ENCODE measurements at regions not wholly inside any gene's neighbourhood (a gene's known extent, or its start where the extent isn't known, plus 50 kb on each side); places are given as distances from the start of the nearest gene placed in this dataset.

DNA sequence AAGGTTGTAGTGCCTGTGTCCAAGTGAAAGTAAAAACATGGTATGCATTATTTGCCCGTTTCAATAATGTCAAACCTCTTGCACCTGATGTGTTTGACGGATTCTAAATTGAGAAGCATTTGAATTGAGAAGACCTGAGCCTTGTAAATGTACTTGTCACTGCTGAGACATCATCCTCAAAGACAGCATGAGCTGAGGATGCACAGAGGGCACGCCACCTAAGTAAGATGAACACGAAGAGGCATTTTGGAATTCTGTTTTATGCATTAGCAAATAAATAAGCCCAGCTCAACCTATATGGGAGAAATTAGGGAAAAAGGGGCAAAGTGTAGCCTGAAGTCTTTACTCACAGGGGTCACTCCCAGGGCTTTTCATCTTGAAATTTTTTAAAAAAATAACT is 73.8 kb upstream of the SORCS1 start:
- TF ChIP-seq POLR2A (IDR thresholded peaks at IDR 0.05) = no peak
- TF ChIP-seq, protein P1, sequence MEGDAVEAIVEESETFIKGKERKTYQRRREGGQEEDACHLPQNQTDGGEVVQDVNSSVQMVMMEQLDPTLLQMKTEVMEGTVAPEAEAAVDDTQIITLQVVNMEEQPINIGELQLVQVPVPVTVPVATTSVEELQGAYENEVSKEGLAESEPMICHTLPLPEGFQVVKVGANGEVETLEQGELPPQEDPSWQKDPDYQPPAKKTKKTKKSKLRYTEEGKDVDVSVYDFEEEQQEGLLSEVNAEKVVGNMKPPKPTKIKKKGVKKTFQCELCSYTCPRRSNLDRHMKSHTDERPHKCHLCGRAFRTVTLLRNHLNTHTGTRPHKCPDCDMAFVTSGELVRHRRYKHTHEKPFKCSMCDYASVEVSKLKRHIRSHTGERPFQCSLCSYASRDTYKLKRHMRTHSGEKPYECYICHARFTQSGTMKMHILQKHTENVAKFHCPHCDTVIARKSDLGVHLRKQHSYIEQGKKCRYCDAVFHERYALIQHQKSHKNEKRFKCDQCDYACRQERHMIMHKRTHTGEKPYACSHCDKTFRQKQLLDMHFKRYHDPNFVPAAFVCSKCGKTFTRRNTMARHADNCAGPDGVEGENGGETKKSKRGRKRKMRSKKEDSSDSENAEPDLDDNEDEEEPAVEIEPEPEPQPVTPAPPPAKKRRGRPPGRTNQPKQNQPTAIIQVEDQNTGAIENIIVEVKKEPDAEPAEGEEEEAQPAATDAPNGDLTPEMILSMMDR (IDR thresholded peaks at IDR 0.05) = no peak

Measured in uterus (tissue), 2 donors.